HG03469 (cell line): ENCODE measurements at regions not wholly inside any gene's neighbourhood (a gene's known extent, or its start where the extent isn't known, plus 50 kb on each side); places are given as distances from the start of the nearest gene placed in this dataset.

Experiments used
- ATAC-seq: cut with Tn5 transposase; IDR thresholded peaks from one replicate; pipeline ENCODE4 v1.9.1; 2021; ENCODE audit warnings: mild to moderate bottlenecking, moderate library complexity, moderate number of reproducible peaks; ENCODE audit not compliant: unreplicated experiment

GRCh38 chr13:79090552-79091124 lies 315.4 kb downstream of the RBM26 start:
- no peak for ATAC-seq

GRCh38 chr13:79084802-79085424 lies 321.1 kb downstream of the RBM26 start:
- ATAC-seq = no peak

GRCh38 chr13:79081942-79082341 lies 324.1 kb downstream of the RBM26 start:
- no peak for ATAC-seq

DNA sequence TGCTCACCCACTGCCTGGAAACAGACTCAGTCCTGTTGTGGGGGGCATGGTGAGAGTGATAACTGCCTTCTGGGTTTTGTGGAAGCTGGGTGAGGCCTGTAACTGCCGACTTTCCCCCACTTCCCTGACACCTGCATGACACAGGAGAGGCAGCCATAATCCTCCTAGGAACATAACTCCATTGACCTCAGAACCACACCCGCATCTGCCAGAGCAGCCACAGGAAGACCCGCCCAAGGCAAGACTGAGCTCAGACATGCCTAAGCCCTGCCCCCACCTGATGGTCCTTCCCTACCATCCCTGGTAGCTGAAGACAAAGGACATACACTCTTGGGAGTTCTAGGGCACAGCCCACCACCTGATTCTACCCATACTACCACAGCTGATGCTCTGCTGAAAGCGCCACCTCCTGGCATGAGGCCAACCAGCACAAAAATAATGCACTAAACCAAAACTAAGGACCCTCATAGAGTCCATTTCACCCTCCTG lies 326.7 kb downstream of the RBM26 start:
- no peak for ATAC-seq

DNA sequence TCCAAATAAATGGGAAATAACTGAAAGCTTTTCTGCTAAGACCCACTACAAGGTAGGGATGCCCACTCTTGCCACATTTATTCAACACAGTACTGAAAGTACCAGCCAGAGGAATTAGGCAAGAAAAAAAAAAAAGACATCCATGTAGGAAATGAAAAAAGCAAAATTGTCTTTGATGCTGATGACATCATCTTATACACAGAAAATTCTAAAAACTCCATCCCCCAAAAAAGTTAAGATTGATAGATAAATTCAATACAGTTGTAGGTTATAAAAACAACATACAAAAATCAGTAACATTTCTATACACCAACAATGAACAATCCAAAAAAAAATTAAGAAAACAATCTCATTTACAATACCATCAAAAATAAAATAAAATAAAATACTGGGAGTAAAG lies 330.4 kb downstream of the RBM26 start:
- ATAC-seq = no peak

DNA sequence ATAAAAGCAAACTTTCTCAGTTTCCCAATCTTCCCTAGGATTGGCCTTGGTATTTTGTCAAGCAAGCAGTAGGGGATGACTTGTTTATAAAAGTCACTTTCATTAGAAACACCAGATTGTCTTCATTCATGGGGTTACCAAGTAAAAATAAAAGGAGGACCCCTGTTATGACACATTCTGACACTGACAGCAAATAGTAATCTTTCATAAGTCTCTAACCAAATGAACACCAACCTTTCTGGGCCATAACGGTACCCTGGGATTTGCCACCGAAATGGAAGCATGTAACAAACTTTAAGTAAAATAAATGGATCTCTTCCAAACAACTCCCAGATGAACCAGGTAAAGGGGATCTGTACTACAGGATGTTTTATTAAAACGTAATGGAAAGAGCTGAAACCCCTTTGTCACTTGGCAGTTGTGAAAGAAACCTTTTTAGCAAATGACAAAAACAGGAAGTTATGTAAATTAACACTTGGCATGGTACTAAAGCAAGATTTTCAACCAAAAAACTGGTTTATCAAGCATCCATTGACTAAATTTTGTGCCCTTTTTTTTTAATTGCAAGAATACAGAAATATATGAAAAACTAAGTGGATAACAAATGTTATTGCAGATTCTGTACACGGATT lies 335.6 kb downstream of the RBM26 start:
- ATAC-seq = peak; percentile 76

GRCh38 chr13:79062291-79062690 lies 343.8 kb downstream of the RBM26 start:
- ATAC-seq = no peak

DNA sequence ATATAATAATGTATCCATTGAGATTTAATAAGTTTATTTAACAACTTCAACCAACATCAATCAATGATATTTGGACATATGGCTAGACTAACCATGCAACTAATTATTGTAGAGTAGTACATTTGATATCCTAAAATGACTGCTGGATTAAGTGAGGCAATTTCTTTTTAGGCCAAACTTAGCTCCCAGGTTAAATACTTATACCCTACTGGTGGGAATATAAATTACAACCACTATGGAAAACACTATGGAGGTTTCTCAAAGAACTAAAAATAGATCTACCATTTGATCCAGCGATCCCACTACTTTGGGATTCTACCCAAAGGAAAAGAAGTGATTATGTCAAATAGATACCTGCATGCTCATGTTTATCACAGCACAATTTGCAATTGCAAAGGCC lies 345.8 kb downstream of the RBM26 start:
- no peak for ATAC-seq

- ATAC-seq = no peak
Measured at GRCh38 chr13:79056706-79057105, 349.3 kb downstream of the RBM26 start.

DNA sequence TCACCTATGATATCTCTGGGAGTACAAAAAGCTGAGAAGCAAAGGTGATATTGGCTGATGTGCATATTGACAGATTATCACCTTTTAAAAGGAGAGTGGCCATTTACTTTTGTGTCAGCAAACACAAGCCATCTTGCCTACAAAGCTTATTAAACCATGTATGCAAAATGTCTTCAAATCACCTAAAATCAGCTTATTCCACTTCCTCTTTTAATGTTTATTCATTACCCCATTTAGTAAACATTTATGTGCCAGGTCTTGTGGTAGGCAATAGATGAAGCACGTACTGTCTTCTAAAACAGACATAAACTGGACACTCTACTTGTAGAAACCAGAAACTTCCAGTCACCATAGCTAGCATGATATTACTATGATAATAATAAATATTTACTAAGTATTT lies 354.6 kb downstream of the RBM26 start:
- no peak for ATAC-seq

DNA sequence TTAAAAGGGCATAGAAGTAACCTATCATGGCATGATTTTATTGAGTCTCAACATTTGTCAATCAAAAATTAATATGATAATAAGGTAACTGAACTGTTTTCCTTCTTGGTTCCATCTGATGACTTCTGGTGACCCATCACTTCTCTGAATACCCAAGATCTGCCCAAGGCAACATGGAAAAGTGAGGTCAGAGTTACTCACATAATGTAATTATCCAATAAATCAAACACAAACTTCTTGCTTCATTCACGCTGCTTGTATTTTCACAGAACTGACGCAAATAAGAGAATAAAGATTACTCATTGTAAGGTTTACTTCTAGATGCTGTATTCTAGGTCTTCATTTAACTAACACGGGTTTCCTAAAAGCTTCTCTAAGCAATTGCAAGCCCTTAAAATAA lies 361.6 kb downstream of the RBM26 start:
- ATAC-seq = no peak

- ATAC-seq = no peak
Measured at GRCh38 chr13:79043208-79043607, 362.8 kb downstream of the RBM26 start.

GRCh38 chr13:79037197-79037596 lies 368.9 kb downstream of the RBM26 start:
- ATAC-seq = no peak

DNA sequence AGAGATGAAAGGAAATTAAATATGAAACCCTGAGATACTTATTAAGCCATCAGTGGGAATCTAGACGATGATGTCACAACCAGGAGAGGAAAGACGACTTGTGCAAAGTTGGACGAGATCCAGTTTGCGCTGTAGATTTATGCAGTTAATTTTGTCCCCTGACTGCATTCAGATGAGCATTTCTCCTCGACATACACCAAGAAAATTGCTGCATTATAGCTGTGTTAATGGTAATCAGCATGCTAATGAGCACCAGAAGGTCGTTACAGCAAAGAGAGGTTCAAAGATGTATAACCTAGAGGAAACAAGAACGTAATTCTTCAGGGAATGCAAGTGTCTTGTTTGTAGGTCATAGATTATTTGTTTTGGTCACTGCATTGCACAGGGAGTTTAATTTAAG lies 371.7 kb downstream of the RBM26 start:
- no peak for ATAC-seq

GRCh38 chr13:79030513-79030912 lies 371.6 kb upstream of the OBI1 start:
- no peak for ATAC-seq

DNA sequence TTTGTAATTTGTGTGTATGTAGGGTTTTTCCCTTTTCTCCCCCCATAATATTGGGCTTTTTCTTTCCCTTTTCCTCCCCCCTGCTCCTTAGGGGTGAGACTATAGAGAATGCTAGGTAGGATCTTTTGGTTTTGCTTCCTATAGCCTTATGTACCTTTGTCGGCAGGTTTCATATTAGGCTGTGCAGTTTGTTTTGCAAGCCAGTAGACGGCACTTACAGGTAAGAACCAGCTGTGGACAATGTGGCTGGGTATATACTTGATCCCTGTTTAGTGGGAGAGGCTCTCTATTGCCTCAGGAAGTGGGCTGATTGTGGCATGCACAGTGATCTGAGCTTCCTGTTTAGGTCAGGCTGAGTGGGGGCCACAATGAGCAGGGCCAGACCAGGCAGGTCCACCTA lies 359.2 kb upstream of the OBI1 start:
- ATAC-seq = no peak

- no peak for ATAC-seq
Measured at GRCh38 chr13:79011179-79011578, 352.2 kb upstream of the OBI1 start.

GRCh38 chr13:79003989-79004898 lies 345.3 kb upstream of the OBI1 start:
- no peak for ATAC-seq

DNA sequence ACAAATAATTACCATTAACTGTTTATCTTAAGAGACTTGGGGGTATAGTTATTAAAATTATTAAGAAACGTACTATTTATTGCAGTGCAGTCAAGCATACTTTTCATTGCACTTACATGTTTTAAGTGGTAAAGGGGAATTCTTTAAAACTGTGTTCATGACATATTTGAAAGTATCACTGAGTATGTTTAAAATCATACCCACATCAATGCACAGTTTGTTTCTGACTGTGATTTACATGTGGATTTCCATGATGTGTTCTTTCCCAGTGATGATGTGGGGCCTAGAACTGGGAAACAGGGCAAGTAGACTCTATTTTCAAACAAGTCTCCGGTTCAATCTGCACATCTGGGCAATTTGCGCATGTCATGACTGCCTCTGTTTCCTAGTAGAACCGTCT lies 340.5 kb upstream of the OBI1 start:
- no peak for ATAC-seq

DNA sequence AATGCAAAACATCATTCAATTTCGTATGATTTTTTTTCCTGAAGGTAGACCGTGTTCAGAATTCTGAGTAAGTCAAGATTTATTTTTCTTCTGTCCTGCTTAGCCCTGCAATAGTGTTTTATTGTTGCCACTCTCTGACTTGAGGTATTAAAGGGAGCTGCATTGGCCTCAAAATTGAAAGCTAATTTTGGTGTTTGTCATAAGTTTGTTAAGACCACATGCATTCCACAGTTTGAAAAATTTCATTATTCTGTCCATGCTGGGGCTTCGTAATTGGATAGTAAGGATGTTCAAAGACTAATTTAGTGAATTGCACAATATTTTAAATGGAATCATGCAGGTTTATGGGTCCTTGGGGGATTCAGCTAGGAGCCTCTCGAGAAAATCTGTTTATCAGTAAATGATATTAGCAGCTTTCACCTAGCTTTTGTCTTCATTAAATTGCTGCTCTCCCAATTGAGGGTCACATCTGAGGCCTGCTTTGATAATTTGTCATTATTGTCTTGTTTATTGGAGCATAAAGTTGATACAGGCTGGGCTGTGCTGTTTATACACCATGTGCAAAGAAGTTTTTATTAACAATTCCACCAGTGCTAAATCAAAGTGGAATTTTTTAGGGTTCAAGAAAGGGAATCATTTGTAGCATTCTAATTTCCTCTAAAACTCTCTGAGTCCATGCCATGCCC lies 339.8 kb upstream of the OBI1 start:
- ATAC-seq = no peak
